Pulmonary artery endothelial cell (primary cell): ENCODE measurements at regions not wholly inside any gene's neighbourhood (a gene's known extent, or its start where the extent isn't known, plus 50 kb on each side); places are given as distances from the start of the nearest gene placed in this dataset.
"Not testable (repeated sequence)": the region's sequence is repeated elsewhere in the genome, so short reads cannot be mapped to it uniquely, and the experiment has no call there.

Experiments
- DNase-seq: peaks from one replicate; pipeline ENCODE4 v3.0.0-alpha.2; 2011; ENCODE audit warnings: low read depth, low spot score

DNA sequence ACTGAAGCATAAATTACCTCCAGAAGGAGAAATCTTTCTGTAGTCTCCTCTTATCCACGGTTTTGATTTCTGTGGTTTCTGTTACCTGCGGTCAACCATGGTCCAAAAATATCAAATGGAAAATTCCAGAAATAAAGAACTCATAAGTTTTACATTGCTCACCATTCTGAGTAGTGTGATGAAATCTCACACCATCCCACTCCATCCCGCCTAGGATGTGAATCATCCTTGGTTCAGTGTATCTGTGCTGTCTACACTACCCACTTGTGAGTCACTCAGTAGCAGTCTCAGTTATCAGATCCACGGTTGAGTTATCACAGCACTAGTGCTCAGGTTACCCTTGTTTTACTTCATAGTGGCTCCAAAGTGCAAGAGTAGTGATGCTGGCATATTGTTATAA, 371.2 kb downstream of the NFIB start:
- no peak for DNase-seq

DNA sequence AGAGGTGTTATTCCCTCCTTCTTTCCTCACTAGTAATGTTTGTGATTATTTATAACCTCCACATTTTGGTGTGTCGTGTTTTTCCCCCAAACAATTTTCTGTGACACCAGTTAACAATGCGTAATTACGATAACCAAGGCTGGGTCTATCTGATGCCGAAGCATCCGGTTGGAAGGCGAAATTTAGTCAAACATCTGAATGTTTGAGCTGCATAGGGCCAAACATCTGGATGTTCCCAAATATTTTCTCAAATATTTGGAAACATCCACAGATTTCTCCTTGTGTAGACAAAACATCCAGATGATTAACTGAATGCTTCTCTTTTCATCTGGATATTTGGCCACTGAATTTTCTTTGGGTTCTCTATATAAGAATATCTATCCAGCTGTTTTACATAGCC, 371.7 kb downstream of the NFIB start:
- DNase-seq = no peak

DNA sequence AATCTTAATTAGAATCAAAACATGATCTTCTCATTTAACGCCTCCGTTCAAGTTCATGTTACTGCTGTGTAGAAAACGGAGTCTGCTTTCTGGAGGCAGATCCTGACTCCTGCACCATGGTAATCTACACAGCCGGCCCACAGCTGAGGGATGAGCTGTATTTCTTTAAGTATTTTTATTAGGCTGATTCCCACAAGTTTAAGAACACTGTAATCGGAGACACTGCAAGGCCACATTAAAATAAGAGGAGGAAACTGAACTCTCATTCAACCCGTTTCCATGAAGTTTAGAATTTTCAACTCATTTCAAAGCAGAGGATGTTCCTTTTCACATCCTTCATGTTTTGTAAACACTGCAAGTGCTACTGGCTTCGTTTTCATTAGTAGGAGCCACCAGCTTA, 372.2 kb downstream of the NFIB start:
- no peak for DNase-seq

GRCh38 chr9:13939701-13940490, 374.0 kb downstream of the NFIB start:
- no peak for DNase-seq

GRCh38 chr9:13939134-13939533, 374.8 kb downstream of the NFIB start:
- DNase-seq = peak; percentile 82

DNA sequence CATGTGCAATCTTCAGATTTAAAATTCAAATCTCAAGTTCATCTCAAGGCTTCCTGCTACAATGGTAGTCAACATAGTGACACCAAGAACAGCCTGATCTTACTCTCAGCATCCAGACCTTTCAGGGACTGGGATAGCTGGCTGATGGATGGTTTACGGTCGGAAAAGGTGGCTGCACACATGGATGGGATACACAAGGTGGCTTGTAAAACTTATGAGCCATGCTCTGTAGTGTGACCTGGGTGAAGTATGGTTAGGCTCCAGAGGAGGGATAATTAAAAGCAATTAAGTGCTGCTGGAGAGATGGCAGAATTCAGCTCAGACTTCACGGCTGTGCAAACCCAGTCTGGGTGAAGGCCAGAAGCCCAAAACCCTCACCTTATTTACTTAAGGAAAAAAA, 379.5 kb downstream of the NFIB start:
- DNase-seq = no peak

DNA sequence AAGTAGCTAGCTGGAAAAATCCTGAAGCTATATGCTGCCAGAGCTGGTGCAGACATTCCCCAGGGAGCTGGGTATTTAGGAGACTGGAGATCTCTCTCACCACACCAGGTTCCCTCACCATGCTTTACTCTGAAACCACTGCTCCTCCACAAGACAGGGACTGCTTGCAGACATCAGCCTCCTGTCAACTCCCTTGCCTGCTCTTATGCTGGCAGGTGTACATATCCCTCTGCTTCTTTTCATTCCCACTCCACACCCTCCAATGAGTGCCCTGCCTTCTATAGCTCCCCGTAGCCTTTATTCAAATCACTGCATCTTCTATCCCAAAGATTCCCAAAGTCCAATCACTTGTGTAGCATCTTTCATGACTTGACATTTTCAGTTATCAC, 380.7 kb downstream of the NFIB start:
- no peak for DNase-seq

GRCh38 chr9:13932528-13933267, 381.2 kb downstream of the NFIB start:
- DNase-seq = no peak

- DNase-seq = peak; percentile 66
Measured at GRCh38 chr9:13929013-13929412, 384.9 kb downstream of the NFIB start.

DNA sequence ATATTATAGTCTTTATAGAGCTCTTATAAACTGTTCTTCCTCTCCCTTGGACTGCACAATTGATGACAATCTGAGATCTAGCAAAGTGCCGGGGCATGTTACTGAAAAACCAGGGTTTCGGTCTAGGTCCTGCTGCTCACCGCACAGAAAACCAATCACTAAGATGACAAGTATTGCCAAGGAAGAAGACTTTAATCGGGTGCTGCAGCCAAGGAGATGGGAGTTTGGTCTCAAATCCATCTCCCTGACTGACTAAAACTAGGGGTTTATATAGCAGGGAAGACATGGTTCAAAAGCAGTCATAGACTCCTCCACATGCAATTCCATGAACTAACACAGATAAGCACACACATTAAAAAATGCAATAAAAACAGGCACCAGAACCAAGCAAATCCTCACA, 390.6 kb downstream of the NFIB start:
- no peak for DNase-seq

GRCh38 chr9:13920557-13920956, 393.4 kb downstream of the NFIB start:
- no peak for DNase-seq

GRCh38 chr9:13919401-13919800, 394.5 kb downstream of the NFIB start:
- DNase-seq = no peak

DNA sequence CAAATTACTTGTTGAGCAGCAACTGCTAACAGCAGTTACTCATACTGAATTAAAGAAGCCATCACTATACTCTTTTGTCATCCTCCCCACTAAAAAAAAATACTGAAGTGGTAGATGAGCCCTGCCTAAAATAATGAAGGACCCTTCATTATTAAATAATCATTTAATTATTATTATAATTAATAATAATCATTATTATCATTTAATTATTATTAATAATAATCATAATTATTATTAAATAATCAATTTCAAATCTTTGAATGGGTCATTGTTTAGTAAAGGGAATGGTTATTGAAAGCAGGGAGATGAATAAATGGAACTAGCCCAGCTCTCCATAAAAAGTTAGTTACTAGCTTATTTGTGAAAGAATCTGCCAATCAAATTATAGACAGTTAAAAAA, 396.4 kb downstream of the NFIB start:
- DNase-seq = no peak

GRCh38 chr9:13915591-13916301, 398.2 kb downstream of the NFIB start:
- DNase-seq = no peak

- no peak for DNase-seq
Measured at GRCh38 chr9:13915131-13915530, 398.8 kb downstream of the NFIB start.

- DNase-seq = no peak
Measured at GRCh38 chr9:13911473-13911872, 402.5 kb downstream of the NFIB start.

DNA sequence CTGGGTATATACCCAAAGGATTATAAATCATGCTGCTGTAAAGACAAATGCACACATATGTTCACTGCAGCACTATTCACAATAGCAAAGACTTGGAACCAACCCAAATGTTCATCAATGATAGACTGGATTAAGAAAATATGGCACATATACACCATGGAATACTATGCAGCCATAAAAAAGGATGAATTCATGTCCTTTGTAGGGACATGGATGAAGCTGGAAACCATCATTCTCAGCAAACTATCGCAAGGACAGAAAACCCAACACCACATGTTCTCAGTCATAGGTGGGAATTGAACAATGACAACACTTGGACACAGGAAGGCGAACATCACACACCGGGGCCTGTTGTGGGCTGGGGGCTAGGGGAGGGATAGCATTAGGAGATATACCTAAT, 406.1 kb downstream of the NFIB start:
- DNase-seq = not testable (repeated sequence)

DNA sequence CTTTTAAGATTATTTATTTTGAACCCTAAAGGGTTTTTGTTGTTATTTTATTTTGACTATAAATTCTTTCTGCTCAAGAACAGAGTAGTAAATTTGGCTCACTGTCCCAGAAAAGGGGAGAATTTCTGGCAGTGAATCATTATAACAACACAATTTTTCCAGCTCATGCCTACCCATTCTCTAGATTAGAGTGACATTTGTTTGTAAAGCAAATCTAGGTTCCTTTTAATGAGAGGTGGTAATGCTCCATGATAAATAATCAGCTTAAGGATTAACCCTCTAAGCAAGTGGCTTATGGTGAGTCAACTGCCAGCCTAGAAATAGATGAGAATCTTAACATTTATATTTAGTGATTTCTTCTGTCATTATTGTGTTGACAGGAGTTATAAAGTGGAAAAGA, 409.2 kb downstream of the NFIB start:
- DNase-seq = no peak

GRCh38 chr9:13904311-13904710, 409.6 kb downstream of the NFIB start:
- DNase-seq = no peak

- DNase-seq = no peak
Measured at GRCh38 chr9:13902286-13903066, 411.5 kb downstream of the NFIB start.

DNA sequence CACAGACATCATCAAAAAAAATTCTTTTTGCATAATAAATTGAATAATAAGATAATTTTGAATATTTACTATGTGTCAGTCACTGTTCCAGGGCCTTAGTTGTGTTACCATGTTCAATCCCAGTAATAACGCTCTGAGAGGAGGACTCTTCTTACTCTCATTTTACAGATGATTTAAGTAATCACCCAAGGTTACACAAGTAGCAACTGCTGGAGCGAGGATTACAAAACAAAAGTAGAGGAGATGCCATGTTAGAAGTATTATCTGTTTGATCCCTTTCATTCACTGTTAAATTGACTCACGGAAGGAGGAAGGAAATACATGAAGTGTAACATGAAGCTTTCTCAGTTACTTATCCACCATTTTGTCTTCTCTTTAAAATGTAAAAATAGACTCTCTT, 412.8 kb downstream of the NFIB start:
- no peak for DNase-seq

DNA sequence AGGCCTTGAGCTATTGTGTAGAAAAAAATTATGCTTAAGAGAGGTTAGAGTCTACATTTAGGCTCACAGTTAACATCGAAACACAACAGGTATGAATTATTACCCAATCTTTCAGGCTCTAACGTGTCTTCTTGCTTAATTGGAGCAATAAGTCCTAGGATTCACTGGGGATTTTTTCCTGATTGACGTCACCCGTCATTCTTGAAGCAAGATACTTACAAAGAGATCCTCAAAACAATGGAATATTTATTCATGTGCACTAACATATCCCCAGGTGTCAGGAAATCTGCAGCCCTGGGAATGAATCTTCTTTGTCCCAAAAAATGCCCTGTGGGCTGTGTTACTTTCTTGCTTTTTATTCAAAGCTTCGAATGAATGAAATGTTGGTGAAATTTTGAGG, 413.5 kb downstream of the NFIB start:
- DNase-seq = no peak
